ENCODE measurements at regions not wholly inside any gene's neighbourhood (a gene's known extent, or its start where the extent isn't known, plus 50 kb on each side); places are given as distances from the start of the nearest gene placed in this dataset.

- no peaks in the 10 kb centered on the region for H3K36me3 ChIP-seq (ENCODE audit: insufficient read depth, low read length)
- H3K4me1 ChIP-seq (ENCODE audit: control insufficient read depth, insufficient read depth, low read length): no peaks in the 10 kb centered on the region
- no peak overlapping the region for H3K9ac ChIP-seq (ENCODE audit: low read depth, low read length)
- H3K9me3 ChIP-seq (replicated peaks; ENCODE audit: low read length): no peaks in the 10 kb centered on the region
- no peaks in the 10 kb centered on the region for H3K27me3 ChIP-seq (ENCODE audit: control insufficient read depth, insufficient read depth, low read length)
- no peak overlapping the region for H3K4me2 ChIP-seq (ENCODE audit: low read length)
- H3K4me3 ChIP-seq (ENCODE audit: low read length): no peak overlapping the region
Measured at GRCh38 chr2:19474128-19474527, 115.7 kb upstream of the OSR1 start.

DNA sequence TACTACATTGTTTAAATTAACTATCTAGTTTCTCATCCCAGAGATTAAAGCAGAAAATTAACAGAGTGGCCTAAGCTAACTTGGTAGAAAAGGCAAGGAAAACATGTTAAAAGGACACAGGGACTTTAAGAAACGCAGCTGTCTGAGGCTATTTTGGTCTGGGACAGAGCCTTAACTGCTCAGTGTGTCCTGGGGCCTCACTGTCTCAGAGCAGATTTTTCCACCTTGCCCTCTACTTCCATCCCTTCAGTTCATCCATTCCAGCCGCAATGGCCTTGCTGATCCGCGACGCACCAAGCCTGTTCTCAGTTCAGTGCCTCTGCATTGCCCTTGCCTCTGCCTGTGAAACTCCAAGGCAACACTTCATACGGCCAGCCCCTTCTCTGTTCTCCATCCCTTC, 114.9 kb upstream of the OSR1 start:
- H3K27me3 ChIP-seq (ENCODE audit: control insufficient read depth, insufficient read depth, low read length): no peaks in the 10 kb centered on the region
- H3K4me3 ChIP-seq (ENCODE audit: low read length): no peak overlapping the region
- no peak overlapping the region for H3K4me2 ChIP-seq (ENCODE audit: low read length)
- no peak overlapping the region for H3K9ac ChIP-seq (ENCODE audit: low read depth, low read length)
- H3K4me1 ChIP-seq (ENCODE audit: control insufficient read depth, insufficient read depth, low read length): no peaks in the 10 kb centered on the region
- no peaks in the 10 kb centered on the region for H3K36me3 ChIP-seq (ENCODE audit: insufficient read depth, low read length)
- no peaks in the 10 kb centered on the region for H3K9me3 ChIP-seq (replicated peaks; ENCODE audit: low read length)

DNA sequence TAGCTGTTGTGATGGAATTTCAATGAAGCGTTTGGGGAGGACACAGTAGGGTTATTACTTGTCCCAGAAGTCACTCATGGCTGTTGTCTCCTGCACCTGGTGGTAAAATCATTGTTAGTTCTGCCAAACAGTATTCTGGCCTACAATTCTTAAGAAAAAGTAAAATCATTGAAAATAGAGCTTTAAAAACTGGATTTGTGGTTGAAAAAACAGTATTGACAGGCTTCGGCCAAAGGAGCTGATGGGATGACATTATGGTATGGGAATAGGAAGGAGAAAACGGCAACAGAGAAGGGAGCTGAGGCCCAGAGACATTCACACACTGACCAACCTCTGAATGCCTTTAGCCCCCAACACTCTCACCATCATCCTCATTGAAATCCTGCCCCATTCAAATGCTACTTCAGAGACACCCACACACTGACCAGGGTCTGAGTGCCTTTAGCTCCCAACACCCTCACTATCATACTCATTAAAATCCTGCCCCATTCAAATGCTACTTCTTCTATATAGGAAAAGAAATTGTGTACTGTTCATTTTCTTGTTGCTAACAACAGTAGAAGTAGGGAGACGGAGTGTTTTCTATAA, 114.1 kb upstream of the OSR1 start:
- Histone ChIP-seq H3K27me3 (ENCODE audit: control insufficient read depth, insufficient read depth, low read length) (no peaks in the 10 kb centered on the region), H3K4me2 (ENCODE audit: low read length) (no peak overlapping the region), H3K9ac (ENCODE audit: low read depth, low read length) (no peak overlapping the region), H3K4me3 (ENCODE audit: low read length) (no peak overlapping the region), H3K9me3 (replicated peaks; ENCODE audit: low read length) (no peaks in the 10 kb centered on the region), H3K36me3 (ENCODE audit: insufficient read depth, low read length) (no peaks in the 10 kb centered on the region), H3K4me1 (ENCODE audit: control insufficient read depth, insufficient read depth, low read length) (no peaks in the 10 kb centered on the region)

DNA sequence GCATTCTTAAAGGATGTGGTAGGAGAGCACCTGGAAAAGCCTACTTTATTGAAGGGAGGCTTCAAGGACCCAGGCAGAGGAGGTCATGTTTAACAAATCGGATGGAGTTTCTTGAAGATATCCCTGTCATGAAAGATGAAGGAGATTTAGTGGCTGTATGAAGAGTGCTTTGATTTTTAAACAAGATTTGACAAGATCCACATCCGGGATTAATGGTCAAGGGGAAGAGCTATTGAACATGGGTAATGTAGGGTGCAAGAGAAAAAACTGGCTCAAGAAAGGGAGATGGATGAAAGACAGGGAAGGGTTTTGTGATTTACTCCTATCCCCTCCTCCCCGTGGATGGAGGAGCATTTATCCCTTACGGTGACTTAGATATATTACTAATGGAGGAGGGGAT, 113.1 kb upstream of the OSR1 start:
- no peaks in the 10 kb centered on the region for H3K36me3 ChIP-seq (ENCODE audit: insufficient read depth, low read length)
- H3K9ac ChIP-seq (ENCODE audit: low read depth, low read length): no peak overlapping the region

DNA sequence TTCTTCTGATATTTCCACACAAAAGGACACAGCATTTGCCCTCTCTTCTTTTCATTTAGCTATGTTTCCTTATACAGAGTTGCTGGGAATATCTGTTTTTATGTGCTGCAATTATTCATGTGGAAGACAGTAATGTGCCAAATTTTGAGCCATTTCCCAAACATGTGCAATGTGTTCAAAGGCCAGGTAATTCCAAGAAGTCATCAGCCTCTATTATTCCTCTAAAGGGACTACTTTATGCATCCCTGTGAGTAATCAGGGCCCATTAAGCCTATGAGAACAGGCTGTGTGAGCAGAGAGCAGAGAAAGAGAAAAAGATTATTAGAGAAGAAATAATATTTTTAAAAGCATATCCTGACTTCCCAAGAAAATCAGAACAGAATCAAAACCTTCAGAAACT, 107.6 kb upstream of the OSR1 start:
- Histone ChIP-seq H3K9ac (ENCODE audit: low read depth, low read length) (no peak overlapping the region), H3K27me3 (ENCODE audit: control insufficient read depth, insufficient read depth, low read length) (no peaks in the 10 kb centered on the region), H3K4me2 (ENCODE audit: low read length) (no peak overlapping the region), H3K4me3 (ENCODE audit: low read length) (no peak overlapping the region), H3K4me1 (ENCODE audit: control insufficient read depth, insufficient read depth, low read length) (no peaks in the 10 kb centered on the region), H3K9me3 (replicated peaks; ENCODE audit: low read length) (no peaks in the 10 kb centered on the region), H3K36me3 (ENCODE audit: insufficient read depth, low read length) (no peaks in the 10 kb centered on the region)

More for the DNA sequence above, 113.1 kb upstream of the OSR1 start:
- Histone ChIP-seq H3K4me2 (ENCODE audit: low read length) (no peak overlapping the region), H3K9me3 (replicated peaks; ENCODE audit: low read length) (no peaks in the 10 kb centered on the region), H3K4me1 (ENCODE audit: control insufficient read depth, insufficient read depth, low read length) (no peaks in the 10 kb centered on the region), H3K27me3 (ENCODE audit: control insufficient read depth, insufficient read depth, low read length) (no peaks in the 10 kb centered on the region), H3K4me3 (ENCODE audit: low read length) (no peak overlapping the region)

DNA sequence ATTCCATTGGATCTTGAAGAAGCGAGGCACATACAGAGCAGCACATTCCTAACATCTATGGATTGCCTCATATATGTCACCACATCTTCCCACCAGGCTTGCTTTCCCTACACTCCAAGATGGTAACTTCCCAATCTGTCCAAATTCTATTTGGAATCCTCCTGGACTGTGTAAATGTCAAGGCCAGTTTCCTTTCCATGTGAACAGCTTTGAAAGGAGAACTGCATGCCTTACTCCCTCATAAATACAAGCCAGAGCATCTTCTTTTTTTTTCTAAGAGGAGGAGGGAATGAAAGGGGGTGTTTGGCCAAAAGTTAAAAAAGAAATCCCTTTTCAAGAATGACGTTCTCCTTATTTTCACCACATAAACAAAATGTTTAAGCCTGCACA, 103.8 kb upstream of the OSR1 start:
- Histone ChIP-seq H3K36me3 (ENCODE audit: insufficient read depth, low read length) (no peaks in the 10 kb centered on the region), H3K9ac (ENCODE audit: low read depth, low read length) (no peak overlapping the region), H3K27me3 (ENCODE audit: control insufficient read depth, insufficient read depth, low read length) (no peaks in the 10 kb centered on the region), H3K4me3 (ENCODE audit: low read length) (no peak overlapping the region), H3K4me1 (ENCODE audit: control insufficient read depth, insufficient read depth, low read length) (no peaks in the 10 kb centered on the region), H3K4me2 (ENCODE audit: low read length) (no peak overlapping the region), H3K9me3 (replicated peaks; ENCODE audit: low read length) (no peaks in the 10 kb centered on the region)

- H3K27me3 ChIP-seq (ENCODE audit: control insufficient read depth, insufficient read depth, low read length): no peaks in the 10 kb centered on the region
- no peaks in the 10 kb centered on the region for H3K36me3 ChIP-seq (ENCODE audit: insufficient read depth, low read length)
- H3K4me2 ChIP-seq (ENCODE audit: low read length): no peak overlapping the region
- H3K9ac ChIP-seq (ENCODE audit: low read depth, low read length): no peak overlapping the region
- H3K4me3 ChIP-seq (ENCODE audit: low read length): no peak overlapping the region
- no peaks in the 10 kb centered on the region for H3K9me3 ChIP-seq (replicated peaks; ENCODE audit: low read length)
- H3K4me1 ChIP-seq (ENCODE audit: control insufficient read depth, insufficient read depth, low read length): no peaks in the 10 kb centered on the region
Measured at GRCh38 chr2:19461504-19462255, 103.3 kb upstream of the OSR1 start.

GRCh38 chr2:19460761-19461160, 102.3 kb upstream of the OSR1 start:
- Histone ChIP-seq H3K9ac (ENCODE audit: low read depth, low read length) (no peak overlapping the region), H3K9me3 (replicated peaks; ENCODE audit: low read length) (no peaks in the 10 kb centered on the region), H3K4me1 (ENCODE audit: control insufficient read depth, insufficient read depth, low read length) (no peaks in the 10 kb centered on the region), H3K4me3 (ENCODE audit: low read length) (no peak overlapping the region), H3K36me3 (ENCODE audit: insufficient read depth, low read length) (no peaks in the 10 kb centered on the region), H3K27me3 (ENCODE audit: control insufficient read depth, insufficient read depth, low read length) (no peaks in the 10 kb centered on the region), H3K4me2 (ENCODE audit: low read length) (no peak overlapping the region)

DNA sequence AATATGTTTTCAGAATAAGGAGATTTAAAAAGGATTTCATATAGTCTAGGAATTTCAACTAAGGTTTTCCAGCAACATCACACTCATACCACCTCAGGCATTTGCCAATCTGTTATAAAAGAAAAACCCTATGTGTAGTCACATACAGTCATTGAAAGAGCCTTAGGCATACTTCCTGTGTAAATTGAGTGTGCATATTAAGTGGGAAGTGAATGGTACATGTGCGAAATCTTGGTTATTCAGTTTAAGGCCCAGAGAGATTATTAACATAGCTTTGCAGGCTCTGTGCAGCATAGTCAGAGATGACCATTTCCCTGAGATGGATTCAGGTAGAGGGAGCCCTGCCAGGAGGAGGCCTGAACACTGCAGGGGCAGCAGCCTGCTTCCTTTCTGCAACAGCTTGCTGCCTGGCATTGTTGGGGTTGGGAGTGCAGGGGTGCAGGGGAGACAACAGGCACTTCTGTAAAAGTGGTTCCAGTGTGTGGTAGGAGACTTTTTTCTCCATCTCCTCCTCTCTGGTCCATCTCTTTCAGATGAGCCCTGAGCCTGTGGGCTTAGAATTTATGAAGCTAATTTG, 100.1 kb upstream of the OSR1 start:
- no peak overlapping the region for H3K4me3 ChIP-seq (ENCODE audit: low read length)
- no peak overlapping the region for H3K4me2 ChIP-seq (ENCODE audit: low read length)
- no peaks in the 10 kb centered on the region for H3K4me1 ChIP-seq (ENCODE audit: control insufficient read depth, insufficient read depth, low read length)
- H3K27me3 ChIP-seq (ENCODE audit: control insufficient read depth, insufficient read depth, low read length): no peaks in the 10 kb centered on the region
- H3K9ac ChIP-seq (ENCODE audit: low read depth, low read length): no peak overlapping the region
- no peaks in the 10 kb centered on the region for H3K36me3 ChIP-seq (ENCODE audit: insufficient read depth, low read length)
- H3K9me3 ChIP-seq (replicated peaks; ENCODE audit: low read length): peaks cover 2% of the 10 kb centered on the region

- Histone ChIP-seq H3K4me2 (ENCODE audit: low read length) (no peak overlapping the region), H3K9me3 (replicated peaks; ENCODE audit: low read length) (peaks cover 2% of the 10 kb centered on the region), H3K4me1 (ENCODE audit: control insufficient read depth, insufficient read depth, low read length) (no peaks in the 10 kb centered on the region), H3K36me3 (ENCODE audit: insufficient read depth, low read length) (no peaks in the 10 kb centered on the region), H3K9ac (ENCODE audit: low read depth, low read length) (no peak overlapping the region), H3K4me3 (ENCODE audit: low read length) (no peak overlapping the region), H3K27me3 (ENCODE audit: control insufficient read depth, insufficient read depth, low read length) (no peaks in the 10 kb centered on the region)
Measured at GRCh38 chr2:19457809-19458208, 99.4 kb upstream of the OSR1 start.

- Histone ChIP-seq H3K4me3 (ENCODE audit: low read length) (no peak overlapping the region), H3K4me1 (ENCODE audit: control insufficient read depth, insufficient read depth, low read length) (no peaks in the 10 kb centered on the region), H3K36me3 (ENCODE audit: insufficient read depth, low read length) (no peaks in the 10 kb centered on the region), H3K9ac (ENCODE audit: low read depth, low read length) (no peak overlapping the region), H3K27me3 (ENCODE audit: control insufficient read depth, insufficient read depth, low read length) (no peaks in the 10 kb centered on the region), H3K4me2 (ENCODE audit: low read length) (no peak overlapping the region), H3K9me3 (replicated peaks; ENCODE audit: low read length) (peaks cover 2% of the 10 kb centered on the region)
Measured at GRCh38 chr2:19456705-19457309, 98.4 kb upstream of the OSR1 start.

Data from skeletal muscle satellite cell (primary cell).